ENCODE measurements at regions not wholly inside any gene's neighbourhood (a gene's known extent, or its start where the extent isn't known, plus 50 kb on each side); places are given as distances from the start of the nearest gene placed in this dataset.

- ChIA-PET POLR2A (interaction anchor here (0.7 kb wide), 1 partner anchor 57 kb away, joined by 4 read pairs; no protein-coding TSS in a partner anchor), CTCF (ENCODE audit: low intra/inter-chr PET ratio) (no interaction called here)
- intact Hi-C loops (cut with micrococcal nuclease) (no loop called here), in situ Hi-C loops (cut with MboI) (no loop called here)
- H3K27me3 ChIP-seq (ENCODE audit: control insufficient read depth in 2 of 2, insufficient read depth in 2 of 2, low read length in 2 of 2): no peaks in the 10 kb centered on the region
- no peak overlapping the region for H2AFZ ChIP-seq (ENCODE audit: low read depth, low read length)
- no peaks in the 10 kb centered on the region for H3K9me3 ChIP-seq (replicated peaks; ENCODE audit: control insufficient read depth, insufficient read depth, low read depth, low read length)
- H4K20me1 ChIP-seq (replicated peaks; ENCODE audit: control insufficient read depth, insufficient read depth, low read length): no peaks in the 10 kb centered on the region
- no peak overlapping the region for H3K4me2 ChIP-seq (ENCODE audit: insufficient read depth, low read length)
- H3K4me1 ChIP-seq (replicated peaks in 1 of 2; ENCODE audit: control insufficient read depth in 2 of 2, insufficient read depth in 2 of 2, low read length in 2 of 2): no peaks in the 10 kb centered on the region
- DNase-seq (ENCODE audit: extremely low read depth in 1 of 4, low spot score in 3 of 4) (no peak), FAIRE-seq (no peak), ATAC-seq (no peak)
- no peak overlapping the region for H3K4me3 ChIP-seq
- WGBS (ENCODE audit: insufficient coverage, low coverage, missing lambda C conversion rate): 6% methylated on average over 5 of the region's 5 CpGs
- H3K9ac ChIP-seq (ENCODE audit: insufficient read depth in 1 of 2, low read depth in 2 of 2, low read length in 2 of 2): no peak overlapping the region
- no peak overlapping the region for H3K27ac ChIP-seq (ENCODE audit: extremely low read depth, low read depth, low read length)
- no TSS peak for BruUV-seq (replicated peaks)
- no peaks in the 10 kb centered on the region for H3K36me3 ChIP-seq (ENCODE audit: control insufficient read depth, insufficient read depth, low read length)
- H3K9me1 ChIP-seq (ENCODE audit: control insufficient read depth, insufficient read depth, low read length): no peaks in the 10 kb centered on the region
- H3K79me2 ChIP-seq (ENCODE audit: control insufficient read depth, insufficient read depth, low read length): no peaks in the 10 kb centered on the region
- TF ChIP-seq ZNF347 (CRISPR knock-in tag; IDR thresholded peaks at IDR 0.05; ENCODE audit: low read depth) (no peak), SRF (CRISPR knock-in tag; IDR thresholded peaks at IDR 0.05) (no peak), IRF1 (CRISPR knock-in tag; IDR thresholded peaks at IDR 0.05; ENCODE audit: borderline replicate concordance) (no peak), CBX1 (IDR thresholded peaks at IDR 0.05; ENCODE audit: low read depth) (no peak), ZNF79 (CRISPR knock-in tag; IDR thresholded peaks at IDR 0.05; ENCODE audit: low read depth) (no peak), ETV5 (CRISPR knock-in tag; IDR thresholded peaks at IDR 0.05; ENCODE audit: low read depth) (no peak), YY1 (IDR thresholded peaks at IDR 0.05; ENCODE audit: borderline replicate concordance in 1 of 3, control insufficient read depth in 1 of 3, extremely low read depth in 1 of 3, insufficient read depth in 3 of 3, insufficient read length in 1 of 3, insufficient replicate concordance in 2 of 3, low read depth in 1 of 3, low read length in 2 of 3) (no peak), FOXJ3 (CRISPR knock-in tag; IDR thresholded peaks at IDR 0.05) (no peak), ZNF408 (CRISPR knock-in tag; IDR thresholded peaks at IDR 0.05; ENCODE audit: low read depth) (no peak), RBM39 (optimal IDR thresholded peaks at IDR 0.05; ENCODE audit: low read depth, low read length) (no peak), TAF1 (IDR thresholded peaks at IDR 0.05; ENCODE audit: control insufficient read depth, extremely low read depth, insufficient read depth, low read length, severe bottlenecking) (no peak), ARNT (IDR thresholded peaks at IDR 0.05) (no peak), NKRF (IDR thresholded peaks at IDR 0.05; ENCODE audit: borderline replicate concordance) (no peak), FUS (optimal IDR thresholded peaks at IDR 0.05; ENCODE audit: low read depth, low read length) (no peak), IFI16 (CRISPR knock-in tag; IDR thresholded peaks at IDR 0.05) (no peak), MXD1 (CRISPR knock-in tag; IDR thresholded peaks at IDR 0.05; ENCODE audit: borderline replicate concordance, poor library complexity, severe bottlenecking) (no peak), HOMEZ (CRISPR knock-in tag; IDR thresholded peaks at IDR 0.05) (no peak)
Observed at GRCh38 chr12:97801471-97802059, 339.0 kb downstream of the RMST start.

All from K562 (cell line).